Ishikawa (cell line): ENCODE measurements at regions not wholly inside any gene's neighbourhood (a gene's known extent, or its start where the extent isn't known, plus 50 kb on each side); places are given as distances from the start of the nearest gene placed in this dataset.

Source experiments
- CEBPB ChIP-seq: IDR thresholded peaks from 2 replicates; pipeline ENCODE4 v1.6.1; 2012
- CREB1 ChIP-seq: IDR thresholded peaks from 2 replicates; pipeline ENCODE4 v1.6.1; 2012; ENCODE audit warnings: low read depth
- MAX ChIP-seq: IDR thresholded peaks from 2 replicates; pipeline ENCODE4 v1.6.1; 2012
- NFIC ChIP-seq: IDR thresholded peaks from 2 replicates; pipeline ENCODE4 v1.6.1; 2012
- RAD21 ChIP-seq: IDR thresholded peaks from 2 replicates; pipeline ENCODE4 v1.6.1; 2012; ENCODE audit warnings: low read depth
- REST ChIP-seq: IDR thresholded peaks from 2 replicates; pipeline ENCODE4 v1.6.1; 2012; ENCODE audit warnings: low read depth, mild to moderate bottlenecking
- TAF1 ChIP-seq: IDR thresholded peaks from 2 replicates; pipeline ENCODE4 v1.6.1; 2012; ENCODE audit warnings: low read depth, mild to moderate bottlenecking
- USF1 ChIP-seq: IDR thresholded peaks from 2 replicates; pipeline ENCODE4 v1.6.1; 2012
- YY1 ChIP-seq: IDR thresholded peaks from 2 replicates; pipeline ENCODE4 v1.6.1; 2012; ENCODE audit warnings: low read depth
- ZBTB7A ChIP-seq: IDR thresholded peaks from 2 replicates; pipeline ENCODE4 v1.6.1; 2012; ENCODE audit warnings: low read depth

GRCh38 chr5:67992923-67993322, 222.6 kb upstream of the PIK3R1 start:
- no peak for TF ChIP-seq CEBPB
- TF ChIP-seq YY1, result no peak
- TF ChIP-seq REST, result no peak
- no peak for TF ChIP-seq TAF1
- no peak for TF ChIP-seq MAX
- TF ChIP-seq USF1, result no peak
- TF ChIP-seq NFIC, result no peak
- no peak for TF ChIP-seq CREB1
- TF ChIP-seq ZBTB7A, result no peak
- TF ChIP-seq RAD21, result no peak
